ENCODE measurements at regions not wholly inside any gene's neighbourhood (a gene's known extent, or its start where the extent isn't known, plus 50 kb on each side); places are given as distances from the start of the nearest gene placed in this dataset.

- Histone ChIP-seq H3K4me3 (ENCODE audit: control insufficient read depth in 1 of 2, extremely low read depth in 1 of 2, low read length in 1 of 2) (no peak overlapping the region), H3K27me3 (replicated peaks in 1 of 2; ENCODE audit: control insufficient read depth in 2 of 2, extremely low read depth in 1 of 2, insufficient read depth in 2 of 2, low read length in 1 of 2) (no peaks in the 10 kb centered on the region), H3K4me1 (ENCODE audit: control insufficient read depth in 1 of 2, extremely low read depth in 1 of 2, insufficient read depth in 2 of 2, low read length in 2 of 2) (no peaks in the 10 kb centered on the region), H3K27ac (ENCODE audit: low read length) (no peak overlapping the region), H3K9me3 (no peaks in the 10 kb centered on the region), H3K36me3 (ENCODE audit: control insufficient read depth in 2 of 2, extremely low read depth in 1 of 2, insufficient read depth in 1 of 2, low read length in 1 of 2) (no peaks in the 10 kb centered on the region)
- no peaks in the 10 kb centered on the region for H3K36me3 Mint-ChIP-seq
- CTCF ChIA-PET, result no interaction called here
- ATAC-seq (replicated peaks in 1 of 4), result no peak
- H3K27me3 Mint-ChIP-seq, result no peaks in the 10 kb centered on the region
- H3K27ac Mint-ChIP-seq, result no peak overlapping the region
- DNase-seq, result no peak
- WGBS (ENCODE audit: insufficient coverage), result 80% methylated on average over 2 of the region's 4 CpGs
- H3K9me3 Mint-ChIP-seq, result peaks cover 0 to 3% (median 0%) of the 10 kb centered on the region in 3 donors
- no peaks in the 10 kb centered on the region for H3K4me1 Mint-ChIP-seq
- no peak overlapping the region for H3K4me3 Mint-ChIP-seq
- POLR2A ChIA-PET, result no interaction called here
Observed at GRCh38 chr4:177948853-177949252, 506.6 kb upstream of the AGA start.

- no peaks in the 10 kb centered on the region for H3K27me3 ChIP-seq (replicated peaks in 1 of 2; ENCODE audit: control insufficient read depth in 2 of 2, extremely low read depth in 1 of 2, insufficient read depth in 2 of 2, low read length in 1 of 2)
- WGBS (ENCODE audit: insufficient coverage), result no CpG with 5 or more reads among the region's 2 CpGs
- no peak overlapping the region for H3K4me3 ChIP-seq (ENCODE audit: control insufficient read depth in 1 of 2, extremely low read depth in 1 of 2, low read length in 1 of 2)
- Mint-ChIP-seq H3K4me1 (no peaks in the 10 kb centered on the region), H3K27me3 (no peaks in the 10 kb centered on the region), H3K9me3 (peaks cover 0 to 3% (median 0%) of the 10 kb centered on the region in 3 donors), H3K27ac (no peak overlapping the region), H3K4me3 (no peak overlapping the region), H3K36me3 (no peaks in the 10 kb centered on the region)
- H3K27ac ChIP-seq (ENCODE audit: low read length), result no peak overlapping the region
- ChIA-PET POLR2A (no interaction called here), CTCF (no interaction called here)
- no peak for DNase-seq
- ATAC-seq (replicated peaks in 1 of 4), result no peak
- no peaks in the 10 kb centered on the region for H3K36me3 ChIP-seq (ENCODE audit: control insufficient read depth in 2 of 2, extremely low read depth in 1 of 2, insufficient read depth in 1 of 2, low read length in 1 of 2)
- H3K4me1 ChIP-seq (ENCODE audit: control insufficient read depth in 1 of 2, extremely low read depth in 1 of 2, insufficient read depth in 2 of 2, low read length in 2 of 2), result no peaks in the 10 kb centered on the region
- no peaks in the 10 kb centered on the region for H3K9me3 ChIP-seq
Observed at GRCh38 chr4:177951026-177951425, 508.8 kb upstream of the AGA start.

- ChIA-PET CTCF (no interaction called here), POLR2A (no interaction called here)
- no peak for DNase-seq
- Histone ChIP-seq H3K36me3 (ENCODE audit: control insufficient read depth in 2 of 2, extremely low read depth in 1 of 2, insufficient read depth in 1 of 2, low read length in 1 of 2) (no peaks in the 10 kb centered on the region), H3K9me3 (no peaks in the 10 kb centered on the region), H3K4me3 (ENCODE audit: control insufficient read depth in 1 of 2, extremely low read depth in 1 of 2, low read length in 1 of 2) (no peak overlapping the region), H3K27ac (ENCODE audit: low read length) (no peak overlapping the region), H3K4me1 (ENCODE audit: control insufficient read depth in 1 of 2, extremely low read depth in 1 of 2, insufficient read depth in 2 of 2, low read length in 2 of 2) (no peaks in the 10 kb centered on the region), H3K27me3 (replicated peaks in 1 of 2; ENCODE audit: control insufficient read depth in 2 of 2, extremely low read depth in 1 of 2, insufficient read depth in 2 of 2, low read length in 1 of 2) (no peaks in the 10 kb centered on the region)
- H3K4me3 Mint-ChIP-seq, result no peak overlapping the region
- no peak for ATAC-seq (replicated peaks in 1 of 4)
- H3K36me3 Mint-ChIP-seq, result no peaks in the 10 kb centered on the region
- no peaks in the 10 kb centered on the region for H3K4me1 Mint-ChIP-seq
- H3K9me3 Mint-ChIP-seq, result peaks cover 0 to 3% (median 0%) of the 10 kb centered on the region in 3 donors
- H3K27me3 Mint-ChIP-seq, result no peaks in the 10 kb centered on the region
- WGBS (ENCODE audit: insufficient coverage), result no CpG with 5 or more reads among the region's 2 CpGs
- H3K27ac Mint-ChIP-seq, result no peak overlapping the region
Observed at GRCh38 chr4:177952723-177953122, 510.5 kb upstream of the AGA start.

- Histone ChIP-seq H3K4me1 (ENCODE audit: control insufficient read depth in 1 of 2, extremely low read depth in 1 of 2, insufficient read depth in 2 of 2, low read length in 2 of 2) (no peaks in the 10 kb centered on the region), H3K36me3 (ENCODE audit: control insufficient read depth in 2 of 2, extremely low read depth in 1 of 2, insufficient read depth in 1 of 2, low read length in 1 of 2) (no peaks in the 10 kb centered on the region), H3K4me3 (ENCODE audit: control insufficient read depth in 1 of 2, extremely low read depth in 1 of 2, low read length in 1 of 2) (no peak overlapping the region), H3K27ac (ENCODE audit: low read length) (no peak overlapping the region), H3K27me3 (replicated peaks in 1 of 2; ENCODE audit: control insufficient read depth in 2 of 2, extremely low read depth in 1 of 2, insufficient read depth in 2 of 2, low read length in 1 of 2) (no peaks in the 10 kb centered on the region), H3K9me3 (no peaks in the 10 kb centered on the region)
- H3K27me3 Mint-ChIP-seq, result no peaks in the 10 kb centered on the region
- WGBS (ENCODE audit: insufficient coverage), result 83% methylated on average over 1 of the region's 5 CpGs
- DNase-seq, result no peak
- no peak overlapping the region for H3K27ac Mint-ChIP-seq
- POLR2A ChIA-PET, result interaction anchor here in 1 of 2 donors (0.6 kb wide), 1 partner anchor 815 kb away, joined by 3 read pairs; no protein-coding TSS in a partner anchor
- H3K4me1 Mint-ChIP-seq, result no peaks in the 10 kb centered on the region
- no peak for ATAC-seq (replicated peaks in 1 of 4)
- CTCF ChIA-PET, result no interaction called here
- no peak overlapping the region for H3K4me3 Mint-ChIP-seq
- H3K36me3 Mint-ChIP-seq, result no peaks in the 10 kb centered on the region
- peaks cover 0 to 4% (median 1%) of the 10 kb centered on the region in 3 donors for H3K9me3 Mint-ChIP-seq
Observed at GRCh38 chr4:177957596-177958360, 515.5 kb upstream of the AGA start.

- Mint-ChIP-seq H3K36me3 (no peaks in the 10 kb centered on the region), H3K27ac (no peak overlapping the region), H3K4me1 (no peaks in the 10 kb centered on the region), H3K9me3 (peaks cover 0 to 4% (median 0%) of the 10 kb centered on the region in 3 donors), H3K27me3 (no peaks in the 10 kb centered on the region), H3K4me3 (no peak overlapping the region)
- CTCF ChIA-PET, result no interaction called here
- no peaks in the 10 kb centered on the region for H3K27me3 ChIP-seq (replicated peaks in 1 of 2; ENCODE audit: control insufficient read depth in 2 of 2, extremely low read depth in 1 of 2, insufficient read depth in 2 of 2, low read length in 1 of 2)
- DNase-seq (no peak), ATAC-seq (replicated peaks in 1 of 4) (no peak)
- H3K9me3 ChIP-seq, result no peaks in the 10 kb centered on the region
- no CpG with 5 or more reads among the region's 2 CpGs for WGBS (ENCODE audit: insufficient coverage)
- H3K4me1 ChIP-seq (ENCODE audit: control insufficient read depth in 1 of 2, extremely low read depth in 1 of 2, insufficient read depth in 2 of 2, low read length in 2 of 2), result no peaks in the 10 kb centered on the region
- H3K36me3 ChIP-seq (ENCODE audit: control insufficient read depth in 2 of 2, extremely low read depth in 1 of 2, insufficient read depth in 1 of 2, low read length in 1 of 2), result no peaks in the 10 kb centered on the region
- POLR2A ChIA-PET, result no interaction called here
- no peak overlapping the region for H3K4me3 ChIP-seq (ENCODE audit: control insufficient read depth in 1 of 2, extremely low read depth in 1 of 2, low read length in 1 of 2)
- no peak overlapping the region for H3K27ac ChIP-seq (ENCODE audit: low read length)
Observed at GRCh38 chr4:177960566-177960965, 518.3 kb upstream of the AGA start.

GRCh38 chr4:177961761-177962380 lies 519.6 kb upstream of the AGA start:
- peaks cover 0 to 4% (median 0%) of the 10 kb centered on the region in 3 donors for H3K9me3 Mint-ChIP-seq
- whole genome bisulfite sequencing (ENCODE audit: insufficient coverage), result no CpG with 5 or more reads among the region's 2 CpGs
- Histone ChIP-seq H3K4me3 (ENCODE audit: control insufficient read depth in 1 of 2, extremely low read depth in 1 of 2, low read length in 1 of 2) (no peak overlapping the region), H3K27me3 (replicated peaks in 1 of 2; ENCODE audit: control insufficient read depth in 2 of 2, extremely low read depth in 1 of 2, insufficient read depth in 2 of 2, low read length in 1 of 2) (no peaks in the 10 kb centered on the region), H3K27ac (ENCODE audit: low read length) (no peak overlapping the region), H3K9me3 (no peaks in the 10 kb centered on the region), H3K36me3 (ENCODE audit: control insufficient read depth in 2 of 2, extremely low read depth in 1 of 2, insufficient read depth in 1 of 2, low read length in 1 of 2) (no peaks in the 10 kb centered on the region), H3K4me1 (ENCODE audit: control insufficient read depth in 1 of 2, extremely low read depth in 1 of 2, insufficient read depth in 2 of 2, low read length in 2 of 2) (no peaks in the 10 kb centered on the region)
- ATAC-seq (replicated peaks in 1 of 4) (no peak), DNase-seq (no peak)
- ChIA-PET POLR2A (no interaction called here), CTCF (no interaction called here)
- H3K4me3 Mint-ChIP-seq, result no peak overlapping the region
- H3K4me1 Mint-ChIP-seq, result no peaks in the 10 kb centered on the region
- no peak overlapping the region for H3K27ac Mint-ChIP-seq
- H3K36me3 Mint-ChIP-seq, result no peaks in the 10 kb centered on the region
- H3K27me3 Mint-ChIP-seq, result no peaks in the 10 kb centered on the region
